IMR-90 (cell line): ENCODE measurements at regions not wholly inside any gene's neighbourhood (a gene's known extent, or its start where the extent isn't known, plus 50 kb on each side); places are given as distances from the start of the nearest gene placed in this dataset.

Experiments
- ATAC-seq: fragments of 200-7000 bp; cut with Tn5 transposase; 2 replicates; pipeline ENCODE4 v1.9.1; 2020; ENCODE audit warnings: low read depth, mild to moderate bottlenecking, moderate library complexity
- BruUV-seq: library from RNA; stranded (reverse); fragments of 400-500 nt; replicated peaks from 2 replicates; lab custom pipeline; 2021; lab: Mats Ljungman, UMichigan
- CTCF ChIA-PET: fragments of 300-600 bp; formaldehyde crosslinking; extraction: SDS; loops from one replicate; lab custom pipeline; 2021; ENCODE audit warnings: antibody characterized with exemption; lab: Yijun Ruan, JAX
- POLR2A ChIA-PET: fragments of 300-600 bp; sonication (Branson Sonifier 250); formaldehyde crosslinking; loops from one replicate; lab custom pipeline; 2022; ENCODE audit warnings: antibody characterized with exemption; ENCODE audit not compliant: unreplicated experiment; lab: Charles Lee
- DNase-seq: peaks from one replicate; pipeline ENCODE4 v3.0.0; 2013
- H2AFZ ChIP-seq: replicated peaks from 2 replicates; pipeline ENCODE3; 2013; ENCODE audit warnings: low read length, mild to moderate bottlenecking; ENCODE audit not compliant: poor library complexity
- H2AK5ac ChIP-seq: 2 replicates; pipeline ENCODE4 v1.6.1; 2013; ENCODE audit warnings: low read depth, low read length, inconsistent platforms
- H2AK9ac ChIP-seq: replicated peaks from 2 replicates; pipeline ENCODE3; 2013; ENCODE audit warnings: mild to moderate bottlenecking, low read depth, low read length, moderate library complexity; ENCODE audit not compliant: poor library complexity
- H2BK120ac ChIP-seq: 2 replicates; pipeline ENCODE4 v1.6.1; 2013; ENCODE audit warnings: low read depth, low read length, inconsistent platforms
- H2BK15ac ChIP-seq: 3 replicates; pipeline ENCODE4 v1.6.1; 2013; ENCODE audit warnings: low read depth, low read length, inconsistent platforms
- H2BK20ac ChIP-seq: 2 replicates; pipeline ENCODE4 v1.6.1; 2013; ENCODE audit warnings: low read depth, mild to moderate bottlenecking, inconsistent platforms, low read length, moderate library complexity
- H2BK5ac ChIP-seq: 2 replicates; pipeline ENCODE4 v1.6.1; 2013; ENCODE audit warnings: mild to moderate bottlenecking, low read depth, low read length, inconsistent platforms; ENCODE audit not compliant: poor library complexity, severe bottlenecking
- H3K14ac ChIP-seq: replicated peaks from 2 replicates; pipeline ENCODE4 v1.6.1; 2013; ENCODE audit warnings: low read depth, low read length, inconsistent platforms
- H3K18ac ChIP-seq: 2 replicates; pipeline ENCODE4 v1.6.1; 2013; ENCODE audit warnings: low read depth, low read length, control low read depth
- H3K23ac ChIP-seq: 2 replicates; pipeline ENCODE4 v1.6.1; 2013; ENCODE audit warnings: low read depth, low read length, inconsistent platforms
- H3K27ac ChIP-seq: 2 replicates; pipeline ENCODE4 v1.5.1; 2013; ENCODE audit warnings: mild to moderate bottlenecking, control low read depth, low read length; ENCODE audit not compliant: insufficient read depth
- H3K27me3 ChIP-seq: 2 replicates; pipeline ENCODE4 v1.6.1; 2013; ENCODE audit warnings: low read length; ENCODE audit not compliant: control insufficient read depth, insufficient read depth
- H3K36me3 ChIP-seq: 2 replicates; pipeline ENCODE4 v1.6.1; 2013; ENCODE audit warnings: low read length, mixed read lengths; ENCODE audit not compliant: control insufficient read depth, insufficient read depth
- H3K4ac ChIP-seq: 2 replicates; pipeline ENCODE4 v1.6.1; 2013; ENCODE audit warnings: low read depth, low read length, inconsistent platforms
- H3K4me1 ChIP-seq: 2 replicates; pipeline ENCODE4 v1.6.1; 2013; ENCODE audit warnings: low read length, mixed read lengths; ENCODE audit not compliant: control insufficient read depth, insufficient read depth
- H3K4me2 ChIP-seq: 2 replicates; pipeline ENCODE4 v1.6.1; 2013; ENCODE audit warnings: low read depth, mild to moderate bottlenecking, control low read depth, low read length, moderate library complexity
- H3K4me3 ChIP-seq: 2 replicates; pipeline ENCODE4 v1.5.1; 2013; ENCODE audit warnings: low read depth, mild to moderate bottlenecking, control low read depth, low read length, moderate library complexity; ENCODE audit not compliant: insufficient read depth
- H3K56ac ChIP-seq: 2 replicates; pipeline ENCODE4 v1.6.1; 2013; ENCODE audit warnings: low read length, inconsistent platforms; ENCODE audit not compliant: insufficient read depth; ENCODE audit errors: extremely low read depth
- H3K79me1 ChIP-seq, 2 experiments: 2 replicates each; pipeline ENCODE4 v1.6.1; 2013; ENCODE audit warnings: low read length in 2 of 2, inconsistent platforms in 1 of 2, low read depth in 1 of 2
- H3K9ac ChIP-seq: 2 replicates; pipeline ENCODE4 v1.6.1; 2013; ENCODE audit warnings: low read depth, low read length, control low read depth
- H3K9me1 ChIP-seq: 2 replicates; pipeline ENCODE4 v1.6.1; 2013; ENCODE audit warnings: low read length, inconsistent platforms; ENCODE audit not compliant: insufficient read depth
- H3K9me3 ChIP-seq: 2 replicates; pipeline ENCODE4 v1.6.1; 2013; ENCODE audit warnings: low read length; ENCODE audit not compliant: control insufficient read depth, insufficient read depth
- H4K20me1 ChIP-seq: 2 replicates; pipeline ENCODE4 v1.6.1; 2013; ENCODE audit warnings: low read length, inconsistent platforms; ENCODE audit not compliant: insufficient read depth
- H4K5ac ChIP-seq: 2 replicates; pipeline ENCODE4 v1.6.1; 2013; ENCODE audit warnings: mild to moderate bottlenecking, low read depth, low read length, control low read depth
- H4K8ac ChIP-seq, 2 experiments: 2 replicates each; pipeline ENCODE4 v1.6.1; 2013; ENCODE audit warnings: low read depth in 2 of 2, low read length in 2 of 2, control low read depth in 1 of 2, inconsistent platforms in 1 of 2
- H4K91ac ChIP-seq: 2 replicates; pipeline ENCODE4 v1.6.1; 2013; ENCODE audit warnings: low read depth, low read length, inconsistent platforms; ENCODE audit not compliant: insufficient read depth
- BHLHE40 ChIP-seq: fragments of 150-350 bp; IDR thresholded peaks from 2 replicates; pipeline ENCODE4 v1.6.1; 2016; ENCODE audit warnings: mild to moderate bottlenecking, low read depth, low read length
- CHD1 ChIP-seq: IDR thresholded peaks from 2 replicates; pipeline ENCODE4 v1.6.1; 2012; ENCODE audit warnings: low read depth, low read length, improper control_type of control experiment
- FOS ChIP-seq: fragments of 150-350 bp; IDR thresholded peaks from 2 replicates; pipeline ENCODE4 v1.6.1; 2016; ENCODE audit warnings: low read depth, low read length
- MAFK ChIP-seq: IDR thresholded peaks from 2 replicates; pipeline ENCODE4 v1.6.1; 2012; ENCODE audit warnings: low read depth, low read length, improper control_type of control experiment
- MXI1 ChIP-seq: IDR thresholded peaks from 2 replicates; pipeline ENCODE4 v1.6.1; 2012; ENCODE audit warnings: low read depth, mild to moderate bottlenecking, low read length, moderate library complexity, borderline replicate concordance
- NFE2L2 ChIP-seq: fragments of 150-350 bp; IDR thresholded peaks from 2 replicates; pipeline ENCODE4 v1.6.1; 2016; ENCODE audit warnings: low read depth, mild to moderate bottlenecking, low read length
- POLR2A ChIP-seq: IDR thresholded peaks from 2 replicates; pipeline ENCODE4 v1.6.1; 2012; ENCODE audit warnings: mild to moderate bottlenecking, low read depth, low read length
- RAD21 ChIP-seq: IDR thresholded peaks from 2 replicates; pipeline ENCODE4 v1.6.1; 2012; ENCODE audit warnings: low read length, improper control_type of control experiment
- WGBS, 2 experiments: methylation state at CpG; one replicate each; pipeline versions ENCODE4 v1.1.5 to v1.1.7; 2013; ENCODE audit warnings: missing lambda C conversion rate in 2 of 2; ENCODE audit not compliant: insufficient read length in 1 of 2; ENCODE audit errors: extremely low coverage in 2 of 2; 5-methylcytosine and 5-hydroxymethylcytosine counted together
- dilution Hi-C: fragments of 300-500 bp; cut with HindIII; formaldehyde crosslinking; loops from one replicate; pipeline ENCODE4 v1.14.3; 2018; ENCODE audit warnings: low sequenced_read_pairs; ENCODE audit not compliant: unreplicated experiment
- in situ Hi-C: fragments of 300-500 bp; cut with MboI; formaldehyde crosslinking; loops from 3 replicates; pipeline ENCODE4 v1.14.3; 2019; ENCODE audit warnings: low sequenced_read_pairs, inconsistent platforms, mixed read lengths
- intact Hi-C: fragments of 100-400 bp; cut with micrococcal nuclease; formaldehyde crosslinking; loops from 2 replicates; pipeline ENCODE4 v1.10.0; 2022
- TF ChIP-seq, protein P1 (sequence below): fragments of 150-350 bp; IDR thresholded peaks from 2 replicates; pipeline ENCODE4 v1.6.1; 2016; ENCODE audit warnings: low read depth, mild to moderate bottlenecking, low read length, moderate library complexity, borderline replicate concordance
- TF ChIP-seq, protein P2 (sequence below): conservative IDR thresholded peaks from 2 replicates; pipeline ENCODE4 v1.5.1; 2012; ENCODE audit warnings: mild to moderate bottlenecking, low read depth, low read length, improper control_type of control experiment

DNA sequence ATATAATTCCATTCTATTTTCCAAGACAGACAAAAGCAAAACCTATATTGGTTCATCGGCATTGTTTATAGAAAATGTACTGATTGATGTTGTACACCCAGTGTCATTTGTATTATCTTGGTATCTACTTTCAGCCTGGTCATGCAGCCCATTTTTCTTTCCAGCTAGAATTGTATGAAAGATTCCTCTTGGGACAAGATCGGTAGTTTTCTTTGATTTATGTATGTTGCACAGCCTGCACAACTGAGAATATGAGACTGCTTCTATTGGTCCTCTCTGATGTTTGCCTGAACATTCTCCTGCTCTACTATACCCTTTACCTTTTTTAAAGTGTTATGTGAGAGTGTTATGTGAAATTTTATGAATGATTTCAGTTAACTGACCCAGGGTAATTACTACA, 487.7 kb upstream of the PRR20A start:
- Histone ChIP-seq H3K36me3 (no peaks in the 10 kb centered on the region), H3K9ac (no peak overlapping the region), H2AK9ac (no peak overlapping the region), H2BK20ac (no peak overlapping the region), H3K56ac (no peak overlapping the region), H2BK5ac (no peak overlapping the region), H3K14ac (no peak overlapping the region), H4K5ac (no peak overlapping the region), H2AFZ (no peak overlapping the region), H3K4me1 (no peaks in the 10 kb centered on the region), H3K27me3 (no peaks in the 10 kb centered on the region), H3K4me2 (no peak overlapping the region), H4K20me1 (no peaks in the 10 kb centered on the region), H2BK120ac (no peak overlapping the region), H3K18ac (no peak overlapping the region), H3K79me1 (no peaks in the 10 kb centered on the region), H2BK15ac (no peak overlapping the region), H3K9me3 (peaks cover under 1% of the 10 kb centered on the region; the same call in 1 of the 2 replicates), H4K8ac (no peak overlapping the region), H3K9me1 (no peaks in the 10 kb centered on the region), H3K23ac (no peak overlapping the region), H4K91ac (no peak overlapping the region), H3K27ac (no peak overlapping the region), H3K4ac (no peak overlapping the region), H2AK5ac (no peak overlapping the region), H3K4me3 (no peak overlapping the region)
- in situ Hi-C loops: no loop called here
- intact Hi-C loops: no loop called here
- no peak for DNase-seq
- dilution Hi-C loops: no loop called here
- BruUV-seq: no TSS peak
- TF ChIP-seq NFE2L2: no peak
- no peak for TF ChIP-seq BHLHE40
- TF ChIP-seq, protein P1, sequence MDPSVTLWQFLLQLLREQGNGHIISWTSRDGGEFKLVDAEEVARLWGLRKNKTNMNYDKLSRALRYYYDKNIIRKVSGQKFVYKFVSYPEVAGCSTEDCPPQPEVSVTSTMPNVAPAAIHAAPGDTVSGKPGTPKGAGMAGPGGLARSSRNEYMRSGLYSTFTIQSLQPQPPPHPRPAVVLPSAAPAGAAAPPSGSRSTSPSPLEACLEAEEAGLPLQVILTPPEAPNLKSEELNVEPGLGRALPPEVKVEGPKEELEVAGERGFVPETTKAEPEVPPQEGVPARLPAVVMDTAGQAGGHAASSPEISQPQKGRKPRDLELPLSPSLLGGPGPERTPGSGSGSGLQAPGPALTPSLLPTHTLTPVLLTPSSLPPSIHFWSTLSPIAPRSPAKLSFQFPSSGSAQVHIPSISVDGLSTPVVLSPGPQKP: no peak
- TF ChIP-seq RAD21: no peak
- TF ChIP-seq CHD1: no peak
- TF ChIP-seq, protein P2, sequence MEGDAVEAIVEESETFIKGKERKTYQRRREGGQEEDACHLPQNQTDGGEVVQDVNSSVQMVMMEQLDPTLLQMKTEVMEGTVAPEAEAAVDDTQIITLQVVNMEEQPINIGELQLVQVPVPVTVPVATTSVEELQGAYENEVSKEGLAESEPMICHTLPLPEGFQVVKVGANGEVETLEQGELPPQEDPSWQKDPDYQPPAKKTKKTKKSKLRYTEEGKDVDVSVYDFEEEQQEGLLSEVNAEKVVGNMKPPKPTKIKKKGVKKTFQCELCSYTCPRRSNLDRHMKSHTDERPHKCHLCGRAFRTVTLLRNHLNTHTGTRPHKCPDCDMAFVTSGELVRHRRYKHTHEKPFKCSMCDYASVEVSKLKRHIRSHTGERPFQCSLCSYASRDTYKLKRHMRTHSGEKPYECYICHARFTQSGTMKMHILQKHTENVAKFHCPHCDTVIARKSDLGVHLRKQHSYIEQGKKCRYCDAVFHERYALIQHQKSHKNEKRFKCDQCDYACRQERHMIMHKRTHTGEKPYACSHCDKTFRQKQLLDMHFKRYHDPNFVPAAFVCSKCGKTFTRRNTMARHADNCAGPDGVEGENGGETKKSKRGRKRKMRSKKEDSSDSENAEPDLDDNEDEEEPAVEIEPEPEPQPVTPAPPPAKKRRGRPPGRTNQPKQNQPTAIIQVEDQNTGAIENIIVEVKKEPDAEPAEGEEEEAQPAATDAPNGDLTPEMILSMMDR: no peak
- no peak for TF ChIP-seq MXI1
- no peak for TF ChIP-seq FOS
- TF ChIP-seq MAFK: no peak
- no peak for TF ChIP-seq POLR2A
- WGBS, 2 experiments: no CpG with 5 or more reads among the region's 2 CpGs
- ChIA-PET POLR2A (no interaction called here), CTCF (no interaction called here)
- ATAC-seq: no peak
